ENCODE measurements at regions not wholly inside any gene's neighbourhood (a gene's known extent, or its start where the extent isn't known, plus 50 kb on each side); places are given as distances from the start of the nearest gene placed in this dataset.

- TF ChIP-seq JUND (IDR thresholded peaks at IDR 0.05; ENCODE audit: low read depth) = no peak
- no peak for DNase-seq (ENCODE audit: low read depth in 1 of 2, low spot score in 1 of 2)
- in situ Hi-C loops (cut with HindIII; ENCODE audit: low pct_unique_long_range_greater_than_20kb, low sequenced_read_pairs) = no loop called here
These were observed 151.6 kb upstream of the ZNF236 start for GRCh38 chr18:76670564-76671288.

- no peak for TF ChIP-seq JUND (IDR thresholded peaks at IDR 0.05; ENCODE audit: low read depth)
- no peak for DNase-seq (ENCODE audit: low read depth in 1 of 2, low spot score in 1 of 2)
- in situ Hi-C loops (cut with HindIII; ENCODE audit: low pct_unique_long_range_greater_than_20kb, low sequenced_read_pairs) = no loop called here
These were observed 153.8 kb upstream of the ZNF236 start for GRCh38 chr18:76668546-76668945.

DNA sequence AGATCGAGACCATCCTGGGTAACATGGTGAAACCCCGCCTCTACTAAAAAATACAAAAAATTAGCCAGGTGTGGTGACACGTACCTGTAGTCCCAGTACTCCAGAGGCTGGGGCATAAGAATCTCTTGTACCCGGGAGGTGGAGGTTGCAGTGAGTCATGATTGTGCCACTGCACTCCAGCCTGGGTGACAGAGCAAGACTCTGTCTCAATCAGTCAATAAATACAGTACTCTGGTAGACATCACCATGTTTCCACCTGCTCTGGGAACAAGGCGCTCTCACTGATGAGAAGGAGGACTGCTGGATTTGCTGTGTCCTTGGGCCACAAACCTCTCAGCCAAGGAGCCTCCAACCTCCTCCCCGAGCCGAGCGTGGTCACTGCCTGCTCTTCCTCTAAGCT, 154.2 kb upstream of the ZNF236 start:
- in situ Hi-C loops (cut with HindIII; ENCODE audit: low pct_unique_long_range_greater_than_20kb, low sequenced_read_pairs) = no loop called here
- no peak for TF ChIP-seq JUND (IDR thresholded peaks at IDR 0.05; ENCODE audit: low read depth)
- no peak for DNase-seq (ENCODE audit: low read depth in 1 of 2, low spot score in 1 of 2)

GRCh38 chr18:76667603-76668002, 154.8 kb upstream of the ZNF236 start:
- in situ Hi-C loops (cut with HindIII; ENCODE audit: low pct_unique_long_range_greater_than_20kb, low sequenced_read_pairs) = no loop called here
- DNase-seq (ENCODE audit: low read depth in 1 of 2, low spot score in 1 of 2) = no peak
- no peak for TF ChIP-seq JUND (IDR thresholded peaks at IDR 0.05; ENCODE audit: low read depth)

GRCh38 chr18:76662626-76663025, 159.7 kb upstream of the ZNF236 start:
- in situ Hi-C loops (cut with HindIII; ENCODE audit: low pct_unique_long_range_greater_than_20kb, low sequenced_read_pairs) = no loop called here
- no peak for TF ChIP-seq JUND (IDR thresholded peaks at IDR 0.05; ENCODE audit: low read depth)
- DNase-seq (ENCODE audit: low read depth in 1 of 2, low spot score in 1 of 2) = no peak

GRCh38 chr18:76660571-76661192, 161.7 kb upstream of the ZNF236 start:
- no peak for DNase-seq (ENCODE audit: low read depth in 1 of 2, low spot score in 1 of 2)

DNA sequence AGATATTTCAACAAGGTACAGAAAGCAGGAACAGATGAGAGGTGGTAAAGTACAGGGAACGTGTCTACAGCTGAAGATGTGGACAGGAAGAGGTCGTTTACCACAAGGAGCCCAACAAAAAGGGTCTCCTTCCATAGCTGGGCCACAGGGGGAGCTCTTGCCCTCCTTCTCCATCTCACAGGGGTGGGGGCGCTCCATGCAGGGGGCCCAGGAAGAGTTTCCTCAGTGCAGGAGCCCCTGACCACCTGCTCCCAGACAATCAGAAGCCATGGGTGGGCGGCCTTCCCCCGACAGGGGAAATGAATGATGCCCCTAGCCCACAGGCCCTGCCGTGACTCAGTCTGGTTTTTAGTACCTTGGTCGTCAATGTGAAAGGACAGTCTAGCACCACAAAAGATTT, 163.6 kb upstream of the ZNF516 start:
- no peak for TF ChIP-seq JUND (IDR thresholded peaks at IDR 0.05; ENCODE audit: low read depth)
- in situ Hi-C loops (cut with HindIII; ENCODE audit: low pct_unique_long_range_greater_than_20kb, low sequenced_read_pairs) = no loop called here
- no peak for DNase-seq (ENCODE audit: low read depth in 1 of 2, low spot score in 1 of 2)

More at GRCh38 chr18:76660571-76661192, 161.7 kb upstream of the ZNF236 start:
- TF ChIP-seq JUND (IDR thresholded peaks at IDR 0.05; ENCODE audit: low read depth) = no peak
- in situ Hi-C loops (cut with HindIII; ENCODE audit: low pct_unique_long_range_greater_than_20kb, low sequenced_read_pairs) = no loop called here

DNA sequence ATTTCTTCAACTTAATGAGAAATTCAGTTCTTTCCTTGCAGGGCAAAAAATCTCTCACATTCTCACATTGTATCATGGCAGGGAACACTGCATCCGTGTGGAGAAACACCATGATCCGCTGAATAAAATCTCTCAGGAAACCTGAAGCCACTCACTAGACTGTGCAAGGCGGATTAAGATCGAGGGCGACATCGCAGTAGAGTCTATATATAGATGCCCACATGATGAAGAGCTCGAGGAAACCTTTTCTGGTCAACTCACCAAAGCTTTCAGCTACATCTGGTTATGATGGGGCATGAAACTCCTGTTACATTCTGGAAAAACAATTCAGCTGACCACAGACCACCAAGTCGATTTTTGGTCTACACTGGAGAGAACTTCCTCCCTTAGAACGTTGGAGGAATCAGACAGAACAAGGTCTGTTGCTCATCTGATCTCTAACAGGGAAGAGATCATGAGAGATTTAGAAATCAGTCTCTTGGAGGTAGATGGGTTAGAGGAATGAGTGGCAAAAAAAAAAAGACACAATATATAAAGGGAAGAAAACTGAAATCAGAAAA, 162.9 kb upstream of the ZNF516 start:
- no peak for TF ChIP-seq JUND (IDR thresholded peaks at IDR 0.05; ENCODE audit: low read depth)
- DNase-seq (ENCODE audit: low read depth in 1 of 2, low spot score in 1 of 2) = no peak
- in situ Hi-C loops (cut with HindIII; ENCODE audit: low pct_unique_long_range_greater_than_20kb, low sequenced_read_pairs) = no loop called here

- no peak for TF ChIP-seq JUND (IDR thresholded peaks at IDR 0.05; ENCODE audit: low read depth)
- peak in 1 of 2 experiments; percentile 52 for DNase-seq (ENCODE audit: low read depth in 1 of 2, low spot score in 1 of 2)
- in situ Hi-C loops (cut with HindIII; ENCODE audit: low pct_unique_long_range_greater_than_20kb, low sequenced_read_pairs) = no loop called here
These were observed 162.1 kb upstream of the ZNF516 start for GRCh38 chr18:76656925-76657827.

DNA sequence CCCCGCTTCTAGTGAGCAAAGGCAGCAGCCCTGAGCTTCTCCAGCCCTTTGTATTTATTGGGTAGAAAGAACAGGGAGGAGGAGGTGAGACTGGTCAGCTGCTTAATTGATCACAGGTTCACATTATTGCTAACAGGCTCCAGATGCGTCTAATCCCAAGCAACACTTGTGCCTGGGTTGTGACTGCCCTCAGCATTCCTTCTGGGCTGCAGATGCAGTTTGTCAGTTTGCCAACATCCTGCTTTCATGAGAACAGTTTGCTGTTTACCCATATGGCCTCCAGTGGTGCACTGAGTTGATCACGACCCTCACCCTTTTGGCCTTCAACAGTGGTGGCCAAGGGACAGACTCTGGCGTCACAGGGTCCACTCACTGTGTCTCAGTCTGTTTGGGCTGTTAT, 159.5 kb upstream of the ZNF516 start:
- TF ChIP-seq JUND (IDR thresholded peaks at IDR 0.05; ENCODE audit: low read depth) = no peak
- no peak for DNase-seq (ENCODE audit: low read depth in 1 of 2, low spot score in 1 of 2)
- in situ Hi-C loops (cut with HindIII; ENCODE audit: low pct_unique_long_range_greater_than_20kb, low sequenced_read_pairs) = no loop called here

DNA sequence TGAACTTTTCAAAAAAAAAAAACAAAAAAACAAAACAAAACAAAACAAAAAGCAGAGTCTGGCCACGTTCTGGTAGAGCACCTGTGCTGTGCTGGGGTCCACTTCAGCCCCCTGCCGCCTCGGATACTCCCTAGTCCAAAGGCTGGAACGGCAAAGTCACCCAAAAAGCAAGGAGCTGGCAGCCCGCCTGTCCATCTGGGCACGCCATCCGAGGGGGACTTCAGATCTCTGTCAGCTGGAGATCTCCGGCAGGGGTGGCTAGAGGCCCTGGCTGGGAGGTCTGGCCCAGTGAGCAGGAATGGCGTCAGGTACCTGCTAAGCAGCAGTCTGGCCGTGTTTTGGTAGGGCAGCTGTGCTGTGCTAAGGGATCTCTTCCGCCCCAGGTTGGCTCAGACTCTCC, 152.3 kb upstream of the ZNF516 start:
- no peak for DNase-seq (ENCODE audit: low read depth in 1 of 2, low spot score in 1 of 2)
- TF ChIP-seq JUND (IDR thresholded peaks at IDR 0.05; ENCODE audit: low read depth) = no peak
- in situ Hi-C loops (cut with HindIII; ENCODE audit: low pct_unique_long_range_greater_than_20kb, low sequenced_read_pairs) = no loop called here

GRCh38 chr18:76644580-76644979, 149.5 kb upstream of the ZNF516 start:
- in situ Hi-C loops (cut with HindIII; ENCODE audit: low pct_unique_long_range_greater_than_20kb, low sequenced_read_pairs) = no loop called here
- no peak for DNase-seq (ENCODE audit: low read depth in 1 of 2, low spot score in 1 of 2)
- TF ChIP-seq JUND (IDR thresholded peaks at IDR 0.05; ENCODE audit: low read depth) = no peak
